Kidney glomerular epithelial cell (primary cell): ENCODE measurements at regions not wholly inside any gene's neighbourhood (a gene's known extent, or its start where the extent isn't known, plus 50 kb on each side); places are given as distances from the start of the nearest gene placed in this dataset.

Source experiments
- DNase-seq: peaks from one replicate; lab custom pipeline; 2025; lab: John Stamatoyannopoulos, UW

- no peak for DNase-seq
These were observed 1061.7 kb upstream of the WWC1 start for GRCh38 chr5:167229751-167230150.

GRCh38 chr5:167230414-167230813 lies 1061.0 kb upstream of the WWC1 start:
- DNase-seq = no peak

- DNase-seq = no peak
These were observed 1058.7 kb upstream of the WWC1 start for GRCh38 chr5:167232675-167233311.

- DNase-seq = no peak
These were observed 1057.8 kb upstream of the WWC1 start for GRCh38 chr5:167233507-167234220.

GRCh38 chr5:167241436-167242067 lies 1049.9 kb upstream of the WWC1 start:
- no peak for DNase-seq

- DNase-seq = no peak
These were observed 1048.7 kb upstream of the WWC1 start for GRCh38 chr5:167242701-167243100.

- DNase-seq = no peak
These were observed 1048.0 kb upstream of the WWC1 start for GRCh38 chr5:167243463-167243862.

GRCh38 chr5:167244583-167244982 lies 1046.9 kb upstream of the WWC1 start:
- no peak for DNase-seq

- no peak for DNase-seq
These were observed 1045.6 kb upstream of the WWC1 start for GRCh38 chr5:167245868-167246267.

GRCh38 chr5:167247816-167248215 lies 1043.6 kb upstream of the WWC1 start:
- DNase-seq = no peak

GRCh38 chr5:167248257-167248656 lies 1043.2 kb upstream of the WWC1 start:
- DNase-seq = no peak

GRCh38 chr5:167250996-167251395 lies 1040.4 kb upstream of the WWC1 start:
- DNase-seq = no peak

GRCh38 chr5:167254132-167254531 lies 1037.3 kb upstream of the WWC1 start:
- no peak for DNase-seq

- no peak for DNase-seq
These were observed 1035.5 kb upstream of the WWC1 start for GRCh38 chr5:167255926-167256325.

- DNase-seq = no peak
These were observed 1031.6 kb upstream of the WWC1 start for GRCh38 chr5:167259806-167260205.

- DNase-seq = no peak
These were observed 1029.9 kb upstream of the WWC1 start for GRCh38 chr5:167261309-167262100.

- DNase-seq = no peak
These were observed 1028.3 kb upstream of the WWC1 start for GRCh38 chr5:167263185-167263584.

GRCh38 chr5:167264348-167264747 lies 1027.1 kb upstream of the WWC1 start:
- DNase-seq = no peak

- no peak for DNase-seq
These were observed 1023.1 kb upstream of the WWC1 start for GRCh38 chr5:167268337-167268736.

GRCh38 chr5:167269146-167269545 lies 1022.3 kb upstream of the WWC1 start:
- DNase-seq = no peak

- DNase-seq = no peak
These were observed 1020.4 kb upstream of the WWC1 start for GRCh38 chr5:167271081-167271480.

GRCh38 chr5:167271511-167271910 lies 1019.9 kb upstream of the WWC1 start:
- DNase-seq = no peak

GRCh38 chr5:167280111-167280510 lies 1011.3 kb upstream of the WWC1 start:
- DNase-seq = no peak
